Right lobe of liver (tissue), 4 donors: ENCODE measurements at regions not wholly inside any gene's neighbourhood (a gene's known extent, or its start where the extent isn't known, plus 50 kb on each side); places are given as distances from the start of the nearest gene placed in this dataset.

ENCODE experiments used
- CTCF ChIP-seq, 4 donors: fragments of 200-600 bp in 3 of 4; fragments of 450-650 bp in 1 of 4; IDR thresholded peaks; one replicate each; pipeline versions ENCODE4 v1.5.1 to v1.8.0; 2016 to 2022; ENCODE audit warnings: antibody characterized with exemption in 4 of 4, mild to moderate bottlenecking in 2 of 4
- POLR2A ChIP-seq: fragments of 450-650 bp; IDR thresholded peaks from one replicate; pipeline ENCODE4 v1.6.1; 2017; ENCODE audit warnings: antibody characterized with exemption, mild to moderate bottlenecking
- donor health status: DM: no; HTN: no; CAD: no.
- donor health status: DM: no; HTN: no; CAD: no.
- donor health status: DM: no; HTN: yes; CAD: no.

DNA sequence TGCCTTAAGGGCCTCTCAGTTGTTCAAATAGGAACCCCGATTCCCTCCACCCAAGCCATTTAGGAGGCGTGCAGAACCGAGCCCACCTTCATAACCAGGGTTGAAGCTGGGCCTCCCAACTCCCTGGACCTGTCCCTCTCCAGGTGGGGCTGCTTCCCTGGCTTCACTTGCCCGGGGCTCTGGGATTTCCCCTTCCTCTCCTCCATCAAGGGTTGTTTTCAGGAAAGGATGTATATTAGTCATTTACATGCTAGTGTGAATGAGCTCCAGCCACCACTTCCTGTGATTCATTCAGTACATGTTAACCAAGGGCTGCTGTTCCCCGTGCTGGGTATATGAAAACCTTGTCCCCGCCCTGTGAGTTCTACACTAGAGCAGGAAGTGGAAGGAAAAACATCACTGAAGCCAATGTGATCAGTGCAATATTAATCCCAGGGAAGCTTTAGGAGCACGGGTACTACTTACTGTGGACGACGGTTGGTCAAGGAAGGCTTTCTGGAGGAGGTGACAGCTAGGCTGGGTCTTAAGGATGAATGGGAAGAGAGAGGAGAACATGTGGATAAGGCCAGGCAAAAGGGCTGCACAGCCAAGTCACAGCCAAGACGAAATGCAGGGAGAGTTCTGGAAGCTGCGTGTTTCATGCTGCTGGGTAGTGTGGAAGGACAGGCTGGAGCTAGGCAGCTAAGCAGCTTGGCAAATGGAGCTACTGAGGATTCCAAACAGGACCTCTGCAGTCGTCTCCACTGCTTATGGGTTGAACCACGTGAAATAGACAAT lies 150.1 kb upstream of the SHH start:
- no peak for TF ChIP-seq CTCF (IDR thresholded peaks at IDR 0.05)
- no peak for TF ChIP-seq POLR2A
